ENCODE measurements at regions not wholly inside any gene's neighbourhood (a gene's known extent, or its start where the extent isn't known, plus 50 kb on each side); places are given as distances from the start of the nearest gene placed in this dataset.

DNA sequence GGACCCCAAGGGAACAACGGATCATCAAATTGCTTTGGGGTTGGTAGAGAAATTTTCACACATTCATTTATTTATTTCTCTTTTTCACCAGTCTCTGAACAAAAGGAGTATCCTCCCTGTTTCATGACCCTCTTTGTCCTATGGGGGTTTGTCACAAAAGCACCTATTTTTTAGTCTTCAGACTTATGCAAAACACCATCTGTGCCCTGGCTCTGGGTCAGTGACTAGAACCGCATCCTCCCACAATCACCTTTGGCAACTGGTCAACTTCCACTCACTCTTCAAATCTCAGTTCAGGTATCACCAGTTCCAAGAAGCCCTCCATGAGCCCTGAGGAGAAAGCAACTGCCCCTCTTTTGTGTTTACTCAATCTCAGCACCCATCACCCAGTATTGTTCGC lies 395.7 kb downstream of the CDK5RAP2 start:
- no peak for DNase-seq
- no peaks in the 10 kb centered on the region for H3K36me3 ChIP-seq
- no peaks in the 10 kb centered on the region for H3K27me3 ChIP-seq (replicated peaks in 1 of 7)
- no peak overlapping the region for H3K27ac ChIP-seq
- no peak overlapping the region for H3K4me3 ChIP-seq
- WGBS, 5 donors: 49 to 60% (median 55%) methylated on average over 3 of the region's 3 CpGs
- H3K9me3 ChIP-seq: peaks cover 0 to 4% (median 0%) of the 10 kb centered on the region in 8 donors
- no peaks in the 10 kb centered on the region for H3K4me1 ChIP-seq
- intact Hi-C loops (cut with DNase I; ENCODE audit: low total_unique reads): no loop called here
- TF ChIP-seq POLR2A (IDR thresholded peaks at IDR 0.05) (no peak), POLR2AphosphoS5 (IDR thresholded peaks at IDR 0.05) (no peak)
- TF ChIP-seq, protein P1, sequence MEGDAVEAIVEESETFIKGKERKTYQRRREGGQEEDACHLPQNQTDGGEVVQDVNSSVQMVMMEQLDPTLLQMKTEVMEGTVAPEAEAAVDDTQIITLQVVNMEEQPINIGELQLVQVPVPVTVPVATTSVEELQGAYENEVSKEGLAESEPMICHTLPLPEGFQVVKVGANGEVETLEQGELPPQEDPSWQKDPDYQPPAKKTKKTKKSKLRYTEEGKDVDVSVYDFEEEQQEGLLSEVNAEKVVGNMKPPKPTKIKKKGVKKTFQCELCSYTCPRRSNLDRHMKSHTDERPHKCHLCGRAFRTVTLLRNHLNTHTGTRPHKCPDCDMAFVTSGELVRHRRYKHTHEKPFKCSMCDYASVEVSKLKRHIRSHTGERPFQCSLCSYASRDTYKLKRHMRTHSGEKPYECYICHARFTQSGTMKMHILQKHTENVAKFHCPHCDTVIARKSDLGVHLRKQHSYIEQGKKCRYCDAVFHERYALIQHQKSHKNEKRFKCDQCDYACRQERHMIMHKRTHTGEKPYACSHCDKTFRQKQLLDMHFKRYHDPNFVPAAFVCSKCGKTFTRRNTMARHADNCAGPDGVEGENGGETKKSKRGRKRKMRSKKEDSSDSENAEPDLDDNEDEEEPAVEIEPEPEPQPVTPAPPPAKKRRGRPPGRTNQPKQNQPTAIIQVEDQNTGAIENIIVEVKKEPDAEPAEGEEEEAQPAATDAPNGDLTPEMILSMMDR (IDR thresholded peaks at IDR 0.05 in 8 of 11, conservative IDR thresholded peaks at IDR 0.05 in 3 of 11): no peak

- no peak overlapping the region for H3K4me3 ChIP-seq
- H3K36me3 ChIP-seq: no peaks in the 10 kb centered on the region
- no peak for DNase-seq
- H3K4me1 ChIP-seq: no peaks in the 10 kb centered on the region
- no peak for TF ChIP-seq POLR2AphosphoS5 (IDR thresholded peaks at IDR 0.05)
- no peak for TF ChIP-seq POLR2A (IDR thresholded peaks at IDR 0.05)
- TF ChIP-seq, protein P1 (IDR thresholded peaks at IDR 0.05 in 8 of 11, conservative IDR thresholded peaks at IDR 0.05 in 3 of 11): no peak
- H3K27ac ChIP-seq: no peak overlapping the region
- H3K9me3 ChIP-seq: peaks cover 0 to 4% (median 0%) of the 10 kb centered on the region in 8 donors
- WGBS, 5 donors: 66 to 73% (median 69%) methylated on average over 3 of the region's 3 CpGs
- intact Hi-C loops (cut with DNase I; ENCODE audit: low total_unique reads): no loop called here
- H3K27me3 ChIP-seq (replicated peaks in 1 of 7): no peaks in the 10 kb centered on the region
These were observed 396.4 kb downstream of the CDK5RAP2 start for GRCh38 chr9:120183615-120184014.

GRCh38 chr9:120182011-120182410 lies 398.0 kb downstream of the CDK5RAP2 start:
- no peak for DNase-seq
- WGBS, 5 donors: 43 to 78% (median 63%) methylated on average over 1 of the region's 1 CpG
- TF ChIP-seq POLR2A (IDR thresholded peaks at IDR 0.05) (no peak), POLR2AphosphoS5 (IDR thresholded peaks at IDR 0.05) (no peak)
- TF ChIP-seq, protein P1 (IDR thresholded peaks at IDR 0.05 in 8 of 11, conservative IDR thresholded peaks at IDR 0.05 in 3 of 11): no peak

GRCh38 chr9:120177121-120177520 lies 402.8 kb downstream of the CDK5RAP2 start:
- H3K27ac ChIP-seq: no peak overlapping the region
- no peak overlapping the region for H3K4me3 ChIP-seq

More at GRCh38 chr9:120182011-120182410, 398.0 kb downstream of the CDK5RAP2 start:
- no peak overlapping the region for H3K4me3 ChIP-seq
- no peaks in the 10 kb centered on the region for H3K27me3 ChIP-seq (replicated peaks in 1 of 7)
- intact Hi-C loops (cut with DNase I; ENCODE audit: low total_unique reads): no loop called here
- H3K36me3 ChIP-seq: no peaks in the 10 kb centered on the region
- H3K9me3 ChIP-seq: peaks cover 0 to 5% (median 0%) of the 10 kb centered on the region in 8 donors
- no peaks in the 10 kb centered on the region for H3K4me1 ChIP-seq
- no peak overlapping the region for H3K27ac ChIP-seq

More at GRCh38 chr9:120177121-120177520, 402.8 kb downstream of the CDK5RAP2 start:
- Histone ChIP-seq H3K36me3 (no peaks in the 10 kb centered on the region), H3K9me3 (peaks cover 0 to 5% (median 0%) of the 10 kb centered on the region in 8 donors), H3K4me1 (no peaks in the 10 kb centered on the region), H3K27me3 (replicated peaks in 1 of 7) (no peaks in the 10 kb centered on the region)
- no peak for DNase-seq
- TF ChIP-seq, protein P1 (IDR thresholded peaks at IDR 0.05 in 8 of 11, conservative IDR thresholded peaks at IDR 0.05 in 3 of 11): no peak
- TF ChIP-seq POLR2A (IDR thresholded peaks at IDR 0.05) (no peak), POLR2AphosphoS5 (IDR thresholded peaks at IDR 0.05) (no peak)
- intact Hi-C loops (cut with DNase I; ENCODE audit: low total_unique reads): no loop called here
- WGBS, 5 donors: 57 to 88% (median 81%) methylated on average over 1 of the region's 1 CpG

Measured in spleen (tissue), 11 donors.